SK-N-SH (cell line): ENCODE measurements at regions not wholly inside any gene's neighbourhood (a gene's known extent, or its start where the extent isn't known, plus 50 kb on each side); places are given as distances from the start of the nearest gene placed in this dataset.

ENCODE experiments used
- CTCF ChIA-PET: fragments of 300-600, 350-600 bp; formaldehyde crosslinking; extraction: SDS; loops from one replicate; lab custom pipeline; 2021; lab: Yijun Ruan, JAX
- POLR2A ChIA-PET: fragments of 350-600 bp; sonication (Branson Sonifier 250); formaldehyde crosslinking; extraction: SDS; loops from one replicate; lab custom pipeline; 2020; ENCODE audit warnings: antibody characterized with exemption, inconsistent platforms; lab: Yijun Ruan, JAX
- DNase-seq: peaks from one replicate; pipeline ENCODE4 v3.0.0; 2012
- H2AFZ ChIP-seq: fragments of 200-600 bp; sonication (generic); 2 replicates; pipeline ENCODE4 v1.8.1; 2016; ENCODE audit warnings: antibody characterized with exemption, mild to moderate bottlenecking, low read depth
- H3F3A ChIP-seq: fragments of 200-600 bp; sonication (generic); replicated peaks from 2 replicates; pipeline ENCODE3; 2016; ENCODE audit warnings: antibody characterized with exemption, mild to moderate bottlenecking; ENCODE audit not compliant: insufficient read depth
- H3K27ac ChIP-seq, 2 experiments: fragments of 200-500 bp in 1 of 2; fragments of 200-600 bp in 1 of 2; sonication (Bioruptor generic) in 1 of 2; sonication (generic), shearing (Covaris generic) in 1 of 2; 2 replicates each; pipeline versions ENCODE4 v1.5.1 to v1.6.1; 2014 to 2016; ENCODE audit warnings: low read depth in 2 of 2, inconsistent platforms in 1 of 2, low read length in 1 of 2, mild to moderate bottlenecking in 1 of 2, mixed read lengths in 1 of 2
- H3K27me3 ChIP-seq: fragments of 200-600 bp; sonication (generic), shearing (Covaris generic); 2 replicates; pipeline ENCODE4 v1.6.1; 2016; ENCODE audit warnings: mixed run types; ENCODE audit not compliant: insufficient read depth
- H3K36me3 ChIP-seq, 2 experiments: fragments of 200-500 bp in 1 of 2; fragments of 200-600 bp in 1 of 2; sonication (Bioruptor generic) in 1 of 2; sonication (generic) in 1 of 2; replicated peaks in 1 of 2; 2 replicates each; pipeline versions ENCODE3 to v1.5.1; 2014 to 2016; ENCODE audit warnings: low read length in 1 of 2, mild to moderate bottlenecking in 1 of 2; ENCODE audit not compliant: insufficient read depth in 2 of 2, control insufficient read depth in 1 of 2
- H3K4me1 ChIP-seq, 2 experiments: fragments of 200-500 bp in 1 of 2; fragments of 200-600 bp in 1 of 2; sonication (Bioruptor generic) in 1 of 2; sonication (generic), shearing (Covaris generic) in 1 of 2; 2 replicates each; pipeline versions ENCODE4 v1.5.1 to v1.6.1; 2014 to 2016; ENCODE audit warnings: low read depth in 1 of 2, low read length in 1 of 2, mixed run types in 1 of 2; ENCODE audit not compliant: insufficient read depth in 2 of 2, control insufficient read depth in 1 of 2
- H3K4me2 ChIP-seq: fragments of 200-600 bp; sonication (generic), shearing (Covaris generic); 2 replicates; pipeline ENCODE4 v1.6.1; 2017; ENCODE audit warnings: mixed run types
- H3K4me3 ChIP-seq, 2 experiments: fragments of 200-500 bp in 1 of 2; fragments of 200-600 bp in 1 of 2; sonication (Bioruptor generic) in 1 of 2; sonication (generic), shearing (Covaris generic) in 1 of 2; 2 replicates each; pipeline versions ENCODE4 v1.5.1 to v1.8.1; 2014 to 2016; ENCODE audit warnings: low read depth in 2 of 2, inconsistent platforms in 1 of 2, low read length in 1 of 2, mild to moderate bottlenecking in 1 of 2, mixed read lengths in 1 of 2, moderate library complexity in 1 of 2
- H3K79me2 ChIP-seq: fragments of 200-600 bp; sonication (generic); 2 replicates; pipeline ENCODE4 v1.8.1; 2017; ENCODE audit warnings: mild to moderate bottlenecking; ENCODE audit not compliant: insufficient read depth
- H3K9ac ChIP-seq: fragments of 200-600 bp; sonication (generic); 2 replicates; pipeline ENCODE4 v1.6.1; 2017; ENCODE audit warnings: mixed run types
- H3K9me2 ChIP-seq: fragments of 200-600 bp; sonication (generic); 2 replicates; pipeline ENCODE4 v1.6.1; 2017; ENCODE audit warnings: mixed run types
- H3K9me3 ChIP-seq: fragments of 200-600 bp; sonication (generic); 2 replicates; pipeline ENCODE4 v1.6.1; 2017; ENCODE audit warnings: mixed run types, mild to moderate bottlenecking, moderate library complexity
- H4K20me1 ChIP-seq: fragments of 200-600 bp; sonication (generic); 2 replicates; pipeline ENCODE4 v1.6.1; 2017; ENCODE audit warnings: mild to moderate bottlenecking, mixed run types; ENCODE audit not compliant: insufficient read depth
- ELF1 ChIP-seq: IDR thresholded peaks from 2 replicates; pipeline ENCODE4 v1.4.0; 2012
- EP300 ChIP-seq, 2 experiments: IDR thresholded peaks; 2 replicates each; pipeline versions ENCODE4 v1.4.0 to v1.6.1; 2012; ENCODE audit warnings: borderline replicate concordance in 1 of 2, low read depth in 1 of 2, low read length in 1 of 2
- FOXJ3 ChIP-seq: sonication (generic); formaldehyde crosslinking; IDR thresholded peaks from 2 replicates; pipeline ENCODE4 v1.5.1; 2020; ENCODE audit warnings: mild to moderate bottlenecking, missing genetic modification reagents
- JUND ChIP-seq: IDR thresholded peaks from 2 replicates; pipeline ENCODE4 v1.4.0; 2012
- NRF1 ChIP-seq: IDR thresholded peaks from 2 replicates; pipeline ENCODE4 v1.6.1; 2012; ENCODE audit warnings: low read depth, mild to moderate bottlenecking, low read length
- PBX3 ChIP-seq: IDR thresholded peaks from 2 replicates; pipeline ENCODE4; 2012
- POLR2AphosphoS5 ChIP-seq: IDR thresholded peaks from 2 replicates; pipeline ENCODE4 v1.6.1; 2012; ENCODE audit warnings: low read depth, low read length
- RCOR1 ChIP-seq: fragments of 150-350 bp; IDR thresholded peaks from 2 replicates; pipeline ENCODE4 v1.6.1; 2017; ENCODE audit warnings: antibody characterized with exemption, low read length
- SIN3A ChIP-seq: IDR thresholded peaks from 2 replicates; pipeline ENCODE4 v1.6.1; 2012; ENCODE audit warnings: low read depth, mild to moderate bottlenecking, low read length, moderate library complexity, borderline replicate concordance
- SMC3 ChIP-seq: IDR thresholded peaks from 2 replicates; pipeline ENCODE4 v1.6.1; 2012; ENCODE audit warnings: low read depth, low read length, improper control_type of control experiment
- TAF1 ChIP-seq: IDR thresholded peaks from 2 replicates; pipeline ENCODE4 v1.6.1; 2012; ENCODE audit warnings: low read depth, mild to moderate bottlenecking, low read length, moderate library complexity, borderline replicate concordance
- WGBS: methylation state at CpG from one replicate; pipeline ENCODE4 v1.1.6; 2017; ENCODE audit warnings: low lambda C conversion rate; 5-methylcytosine and 5-hydroxymethylcytosine counted together
- TF ChIP-seq, protein P1 (sequence below): fragments of 150-350 bp; IDR thresholded peaks from 2 replicates; pipeline ENCODE4 v1.6.1; 2016; ENCODE audit warnings: mild to moderate bottlenecking, low read depth, low read length
- TF ChIP-seq, protein P2 (sequence below): fragments of 150-350 bp; IDR thresholded peaks from 2 replicates; pipeline ENCODE4 v1.6.1; 2017; ENCODE audit warnings: antibody characterized with exemption, low read length, low read depth, borderline replicate concordance

DNA sequence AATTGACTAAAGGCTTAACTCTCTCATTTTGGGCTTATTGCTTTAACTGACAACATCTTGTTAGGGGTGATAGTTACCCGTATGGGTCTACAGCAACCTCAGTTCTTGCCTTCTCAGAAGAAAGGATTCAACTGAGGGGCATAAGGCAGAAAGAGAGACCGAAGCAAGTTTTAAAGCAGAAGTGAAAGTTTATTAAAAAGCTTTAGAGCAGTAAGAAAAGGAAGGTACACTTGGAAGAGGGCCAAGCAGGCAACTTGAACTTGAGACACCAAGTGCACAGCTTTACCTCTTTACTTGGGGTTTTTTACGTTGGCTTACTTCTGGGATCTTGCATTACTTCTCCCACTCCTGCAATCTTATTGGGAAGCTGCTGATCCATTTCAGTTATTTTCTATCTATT, 246.9 kb upstream of the PRR20A start:
- ChIA-PET CTCF (no interaction called here), POLR2A (no interaction called here)
- DNase-seq = no peak
- H4K20me1 ChIP-seq = no peaks in the 10 kb centered on the region
- no peak overlapping the region for H2AFZ ChIP-seq
- H3K9me3 ChIP-seq = no peaks in the 10 kb centered on the region
- 13% methylated on average over 3 of the region's 3 CpGs for WGBS
- no peak overlapping the region for H3K4me3 ChIP-seq
- H3K9me2 ChIP-seq = no peaks in the 10 kb centered on the region
- H3K27me3 ChIP-seq = no peaks in the 10 kb centered on the region
- H3K79me2 ChIP-seq = no peaks in the 10 kb centered on the region
- H3F3A ChIP-seq = no peaks in the 10 kb centered on the region
- no peak overlapping the region for H3K4me2 ChIP-seq
- no peaks in the 10 kb centered on the region for H3K4me1 ChIP-seq
- TF ChIP-seq NRF1 = no peak
- TF ChIP-seq PBX3 = no peak
- H3K27ac ChIP-seq = no peak overlapping the region
- no peak overlapping the region for H3K9ac ChIP-seq
- no peaks in the 10 kb centered on the region for H3K36me3 ChIP-seq

GRCh38 chr13:56900549-56901279, 240.0 kb upstream of the PRR20A start:
- CTCF ChIA-PET = no interaction called here

More at GRCh38 chr13:56900549-56901279, 240.0 kb upstream of the PRR20A start:
- Histone ChIP-seq H3K9ac (no peak overlapping the region), H3K9me3 (no peaks in the 10 kb centered on the region), H4K20me1 (no peaks in the 10 kb centered on the region), H3K36me3 (no peaks in the 10 kb centered on the region), H3K4me3 (no peak overlapping the region), H3K4me2 (no peak overlapping the region), H2AFZ (no peak overlapping the region), H3K27me3 (no peaks in the 10 kb centered on the region), H3K4me1 (no peaks in the 10 kb centered on the region), H3F3A (no peaks in the 10 kb centered on the region), H3K79me2 (no peaks in the 10 kb centered on the region; the same call in 1 of the 2 replicates), H3K27ac (no peak overlapping the region), H3K9me2 (no peaks in the 10 kb centered on the region)
- DNase-seq = no peak
- TF ChIP-seq, protein P1, sequence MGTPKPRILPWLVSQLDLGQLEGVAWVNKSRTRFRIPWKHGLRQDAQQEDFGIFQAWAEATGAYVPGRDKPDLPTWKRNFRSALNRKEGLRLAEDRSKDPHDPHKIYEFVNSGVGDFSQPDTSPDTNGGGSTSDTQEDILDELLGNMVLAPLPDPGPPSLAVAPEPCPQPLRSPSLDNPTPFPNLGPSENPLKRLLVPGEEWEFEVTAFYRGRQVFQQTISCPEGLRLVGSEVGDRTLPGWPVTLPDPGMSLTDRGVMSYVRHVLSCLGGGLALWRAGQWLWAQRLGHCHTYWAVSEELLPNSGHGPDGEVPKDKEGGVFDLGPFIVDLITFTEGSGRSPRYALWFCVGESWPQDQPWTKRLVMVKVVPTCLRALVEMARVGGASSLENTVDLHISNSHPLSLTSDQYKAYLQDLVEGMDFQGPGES = no peak
- no peak for TF ChIP-seq JUND
- no peak for TF ChIP-seq SIN3A
- no peak for TF ChIP-seq FOXJ3 (CRISPR knock-in tag)
- TF ChIP-seq POLR2AphosphoS5 = no peak
- TF ChIP-seq TAF1 = no peak
- no peak for TF ChIP-seq RCOR1
- TF ChIP-seq EP300 (IDR thresholded peaks at IDR 0.05; ENCODE audit: borderline replicate concordance in 1 of 2, low read depth in 1 of 2, low read length in 1 of 2) = no peak
- TF ChIP-seq, protein P2, sequence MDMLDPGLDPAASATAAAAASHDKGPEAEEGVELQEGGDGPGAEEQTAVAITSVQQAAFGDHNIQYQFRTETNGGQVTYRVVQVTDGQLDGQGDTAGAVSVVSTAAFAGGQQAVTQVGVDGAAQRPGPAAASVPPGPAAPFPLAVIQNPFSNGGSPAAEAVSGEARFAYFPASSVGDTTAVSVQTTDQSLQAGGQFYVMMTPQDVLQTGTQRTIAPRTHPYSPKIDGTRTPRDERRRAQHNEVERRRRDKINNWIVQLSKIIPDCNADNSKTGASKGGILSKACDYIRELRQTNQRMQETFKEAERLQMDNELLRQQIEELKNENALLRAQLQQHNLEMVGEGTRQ = no peak
- no peak for TF ChIP-seq ELF1
- TF ChIP-seq SMC3 = no peak
- WGBS = 28% methylated on average over 4 of the region's 30 CpGs
- POLR2A ChIA-PET = no interaction called here
